Mesothelial cell of epicardium (in vitro differentiated cells): ENCODE measurements at regions not wholly inside any gene's neighbourhood (a gene's known extent, or its start where the extent isn't known, plus 50 kb on each side); places are given as distances from the start of the nearest gene placed in this dataset.

ENCODE experiments used
- DNase-seq, 2 experiments: peaks; one replicate each; pipeline ENCODE4 v3.0.0; 2021; ENCODE audit warnings: low spot score in 2 of 2; ENCODE audit not compliant: unreplicated experiment in 2 of 2
- H3K27ac Mint-ChIP-seq: 2 replicates; pipeline ENCODE4 v1.8.0; 2021; ENCODE audit warnings: mixed read lengths
- H3K27me3 Mint-ChIP-seq: 2 replicates; pipeline ENCODE4 v1.8.0; 2021; ENCODE audit warnings: low read depth, mixed read lengths
- H3K36me3 Mint-ChIP-seq: 2 replicates; pipeline ENCODE4 v1.8.0; 2021; ENCODE audit warnings: mixed read lengths
- H3K4me1 Mint-ChIP-seq: 2 replicates; pipeline ENCODE4 v1.8.0; 2021; ENCODE audit warnings: mixed read lengths
- H3K4me3 Mint-ChIP-seq: 2 replicates; pipeline ENCODE4 v1.8.0; 2021; ENCODE audit warnings: mild to moderate bottlenecking, moderate library complexity, mixed read lengths
- H3K9me3 Mint-ChIP-seq: 2 replicates; pipeline ENCODE4 v1.8.0; 2021; ENCODE audit warnings: mixed read lengths
- TF ChIP-seq, protein P1 (sequence below): fragments of 200-600 bp; sonication (generic); IDR thresholded peaks from one replicate; pipeline ENCODE4 v1.5.0; 2021; ENCODE audit warnings: antibody characterized with exemption; ENCODE audit not compliant: unreplicated experiment

DNA sequence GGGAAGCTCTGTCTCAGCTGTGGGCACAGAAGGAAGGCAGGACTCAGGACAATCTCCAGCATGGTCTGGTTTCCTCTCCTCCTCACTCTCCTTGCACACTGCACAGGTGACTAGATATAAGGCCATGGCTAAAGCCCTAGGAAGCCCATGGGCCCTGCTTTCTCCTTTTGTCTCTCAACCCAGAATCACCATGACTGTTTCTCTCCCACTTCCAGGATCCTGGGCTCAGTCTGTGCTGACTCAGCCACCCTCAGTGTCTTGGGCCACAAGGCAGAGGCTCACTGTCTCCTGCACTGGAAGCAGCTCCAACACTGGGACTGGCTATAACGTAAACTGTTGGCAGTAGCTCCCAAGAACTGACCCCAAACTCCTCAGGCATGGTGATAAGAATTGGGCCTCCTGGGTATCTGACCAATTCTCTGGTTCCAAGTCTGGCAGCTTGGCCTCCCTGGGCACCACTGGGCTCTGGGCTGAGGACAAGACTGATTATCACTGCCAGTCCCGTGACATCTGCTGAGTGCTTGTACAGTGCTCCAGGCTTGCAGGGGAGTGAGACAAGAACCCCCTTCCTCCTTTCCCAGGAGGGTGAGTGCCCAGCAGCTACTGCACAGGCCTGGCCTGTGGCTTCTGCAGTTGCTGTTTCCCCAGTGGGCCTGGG lies 104.0 kb upstream of the TOP3B start:
- H3K9me3 Mint-ChIP-seq, result no peaks in the 10 kb centered on the region
- TF ChIP-seq, protein P1, sequence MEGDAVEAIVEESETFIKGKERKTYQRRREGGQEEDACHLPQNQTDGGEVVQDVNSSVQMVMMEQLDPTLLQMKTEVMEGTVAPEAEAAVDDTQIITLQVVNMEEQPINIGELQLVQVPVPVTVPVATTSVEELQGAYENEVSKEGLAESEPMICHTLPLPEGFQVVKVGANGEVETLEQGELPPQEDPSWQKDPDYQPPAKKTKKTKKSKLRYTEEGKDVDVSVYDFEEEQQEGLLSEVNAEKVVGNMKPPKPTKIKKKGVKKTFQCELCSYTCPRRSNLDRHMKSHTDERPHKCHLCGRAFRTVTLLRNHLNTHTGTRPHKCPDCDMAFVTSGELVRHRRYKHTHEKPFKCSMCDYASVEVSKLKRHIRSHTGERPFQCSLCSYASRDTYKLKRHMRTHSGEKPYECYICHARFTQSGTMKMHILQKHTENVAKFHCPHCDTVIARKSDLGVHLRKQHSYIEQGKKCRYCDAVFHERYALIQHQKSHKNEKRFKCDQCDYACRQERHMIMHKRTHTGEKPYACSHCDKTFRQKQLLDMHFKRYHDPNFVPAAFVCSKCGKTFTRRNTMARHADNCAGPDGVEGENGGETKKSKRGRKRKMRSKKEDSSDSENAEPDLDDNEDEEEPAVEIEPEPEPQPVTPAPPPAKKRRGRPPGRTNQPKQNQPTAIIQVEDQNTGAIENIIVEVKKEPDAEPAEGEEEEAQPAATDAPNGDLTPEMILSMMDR, result no peak
- DNase-seq, result no peak
- H3K36me3 Mint-ChIP-seq, result no peaks in the 10 kb centered on the region
- peaks cover 84% of the 10 kb centered on the region for H3K27me3 Mint-ChIP-seq
- H3K4me3 Mint-ChIP-seq, result no peak overlapping the region
- H3K27ac Mint-ChIP-seq, result no peak overlapping the region
- H3K4me1 Mint-ChIP-seq, result no peaks in the 10 kb centered on the region

DNA sequence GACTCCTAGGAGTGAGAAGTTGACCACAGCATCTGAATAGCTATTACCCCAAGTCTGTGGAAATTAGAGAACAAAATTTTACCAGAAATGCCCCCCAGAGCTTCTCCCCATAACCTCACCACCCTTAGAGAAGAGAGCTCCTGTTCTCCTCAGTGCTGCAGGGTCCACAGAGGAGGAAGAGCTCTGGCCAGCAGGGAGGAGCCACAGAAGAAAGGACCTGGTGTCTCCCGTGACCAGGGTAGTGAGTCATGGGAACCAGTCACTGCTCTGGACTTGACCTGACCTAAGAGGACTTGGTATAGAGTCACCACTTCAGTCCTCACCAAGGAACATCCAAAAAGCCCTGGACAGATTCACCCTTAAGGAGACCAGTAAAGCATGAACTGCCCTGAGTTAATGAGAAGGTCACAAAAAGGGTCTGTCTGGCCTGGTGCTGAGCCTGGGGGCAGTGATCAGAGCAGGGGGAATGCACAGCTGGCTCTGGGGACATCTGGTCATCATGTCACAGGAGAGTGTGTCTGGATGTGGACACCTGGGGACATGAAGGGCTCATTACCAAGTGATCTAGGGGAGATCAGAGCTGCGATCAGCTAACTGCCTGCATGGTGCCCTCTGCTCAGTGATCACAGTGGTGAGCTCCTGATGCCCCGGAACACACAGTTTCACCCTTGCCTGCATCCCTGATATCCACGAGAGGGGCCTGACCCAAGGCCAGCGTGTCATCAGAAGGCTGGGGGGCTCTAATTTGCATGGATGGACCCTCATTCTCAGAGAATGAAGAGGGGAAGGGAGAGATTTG lies 103.3 kb upstream of the TOP3B start:
- Mint-ChIP-seq H3K27me3 (peaks cover 85% of the 10 kb centered on the region), H3K9me3 (no peaks in the 10 kb centered on the region), H3K4me1 (no peaks in the 10 kb centered on the region), H3K36me3 (no peaks in the 10 kb centered on the region), H3K4me3 (no peak overlapping the region), H3K27ac (no peak overlapping the region)
- DNase-seq, result no peak
- TF ChIP-seq, protein P1, result no peak

DNA sequence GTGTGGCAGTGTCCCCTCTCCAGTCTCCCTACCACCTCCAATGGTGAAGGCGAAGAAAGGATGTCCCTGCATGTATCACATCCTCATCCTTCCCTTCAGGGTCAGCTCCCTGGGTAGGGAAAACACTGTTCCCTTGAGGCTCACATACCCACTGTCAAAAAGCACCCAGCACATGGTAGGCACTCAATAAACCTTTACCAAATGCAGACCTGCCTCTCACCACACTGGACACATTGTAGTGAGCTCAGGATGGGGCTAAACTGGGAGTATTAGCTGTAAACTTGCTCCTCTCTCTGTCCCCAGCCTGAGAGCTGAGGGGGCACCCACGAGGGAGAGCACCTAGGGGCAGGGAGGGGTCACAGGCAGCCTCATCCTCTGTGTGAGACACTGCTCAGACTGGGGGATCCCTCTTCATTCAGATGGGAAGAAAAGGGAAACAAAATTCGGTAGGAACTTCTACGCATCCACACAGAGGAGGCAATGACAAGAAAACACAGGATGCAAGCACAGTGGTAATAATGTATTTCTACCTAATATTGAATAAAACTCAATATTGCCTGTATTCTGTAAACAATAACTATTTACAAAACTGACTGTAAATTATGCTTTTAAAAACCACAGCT lies 101.6 kb upstream of the TOP3B start:
- Mint-ChIP-seq H3K27me3 (peaks cover 86% of the 10 kb centered on the region), H3K9me3 (no peaks in the 10 kb centered on the region), H3K36me3 (no peaks in the 10 kb centered on the region), H3K27ac (no peak overlapping the region), H3K4me3 (no peak overlapping the region), H3K4me1 (no peaks in the 10 kb centered on the region)
- TF ChIP-seq, protein P1, result no peak
- no peak for DNase-seq

DNA sequence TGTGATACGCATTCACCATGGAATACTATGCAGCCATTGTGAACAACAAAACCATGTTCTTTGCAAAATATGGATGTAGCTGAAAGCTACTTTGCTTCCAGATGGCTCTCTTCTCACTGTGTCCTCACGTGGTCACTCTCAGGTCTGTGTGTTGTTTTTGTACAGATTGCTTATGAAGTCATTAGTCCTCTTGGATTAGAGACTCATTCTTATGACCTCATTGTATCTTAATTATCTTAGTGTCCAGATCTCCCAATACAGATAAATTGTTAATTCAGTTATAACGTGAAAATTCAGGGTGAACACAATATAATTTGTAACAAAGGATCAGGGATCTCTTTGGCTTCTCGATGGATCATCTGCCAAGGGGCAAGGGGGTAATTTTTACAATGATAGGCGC lies 100.4 kb upstream of the TOP3B start:
- Mint-ChIP-seq H3K4me3 (no peak overlapping the region), H3K9me3 (no peaks in the 10 kb centered on the region), H3K4me1 (no peaks in the 10 kb centered on the region), H3K27ac (no peak overlapping the region), H3K36me3 (no peaks in the 10 kb centered on the region), H3K27me3 (peaks cover 84% of the 10 kb centered on the region)
- TF ChIP-seq, protein P1, result no peak
- DNase-seq, result no peak

DNA sequence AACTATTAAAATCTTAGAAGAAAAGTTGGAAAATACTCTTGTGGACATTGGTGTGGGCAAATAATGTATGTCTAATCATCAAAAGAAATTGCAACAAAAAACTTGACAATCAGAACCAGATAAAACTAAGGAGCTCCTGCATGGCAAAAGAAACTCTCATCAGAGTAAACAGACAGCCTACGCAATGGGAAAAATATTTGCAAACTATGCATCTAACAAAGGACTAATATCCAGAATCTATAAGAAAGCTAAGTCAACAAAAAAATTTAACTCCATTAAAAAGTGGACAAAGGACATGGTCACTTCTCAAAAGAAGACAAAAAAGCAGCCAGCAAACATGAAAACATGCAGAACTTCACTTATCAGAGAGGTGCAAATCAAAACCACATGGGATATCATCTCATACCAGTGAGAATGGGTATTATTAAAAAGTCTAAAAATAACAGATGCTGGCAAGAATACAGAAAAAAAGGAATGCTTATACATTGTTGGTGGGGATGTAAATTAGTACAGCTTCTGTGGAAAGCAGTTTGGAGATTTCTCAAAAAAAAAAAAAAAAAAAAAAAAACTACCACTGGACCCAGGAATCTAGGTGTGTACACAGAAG lies 99.7 kb upstream of the TOP3B start:
- Mint-ChIP-seq H3K27me3 (peaks cover 88% of the 10 kb centered on the region), H3K9me3 (no peaks in the 10 kb centered on the region), H3K27ac (no peak overlapping the region), H3K4me3 (no peak overlapping the region), H3K36me3 (no peaks in the 10 kb centered on the region), H3K4me1 (no peaks in the 10 kb centered on the region)
- TF ChIP-seq, protein P1, result no peak
- DNase-seq, result no peak
